ENCODE measurements at regions not wholly inside any gene's neighbourhood (a gene's known extent, or its start where the extent isn't known, plus 50 kb on each side); places are given as distances from the start of the nearest gene placed in this dataset.

GRCh38 chr2:177038787-177039484, 173.7 kb upstream of the HNRNPA3 start:
- Mint-ChIP-seq H3K4me1 (no peaks in the 10 kb centered on the region), H3K4me3 (no peak overlapping the region), H3K27ac (no peak overlapping the region), H3K27me3 (peaks cover 6% of the 10 kb centered on the region), H3K9me3 (no peaks in the 10 kb centered on the region), H3K36me3 (ENCODE audit: low read depth) (no peaks in the 10 kb centered on the region)
- ATAC-seq, result no peak
- DNase-seq, result no peak

GRCh38 chr2:177042311-177042710, 170.3 kb upstream of the HNRNPA3 start:
- no peak overlapping the region for H3K27ac Mint-ChIP-seq
- H3K4me1 Mint-ChIP-seq, result no peaks in the 10 kb centered on the region
- H3K9me3 Mint-ChIP-seq, result no peaks in the 10 kb centered on the region
- DNase-seq (no peak), ATAC-seq (no peak)
- peaks cover 5% of the 10 kb centered on the region for H3K27me3 Mint-ChIP-seq
- no peak overlapping the region for H3K4me3 Mint-ChIP-seq
- no peaks in the 10 kb centered on the region for H3K36me3 Mint-ChIP-seq (ENCODE audit: low read depth)

- no peaks in the 10 kb centered on the region for H3K9me3 Mint-ChIP-seq
- H3K4me1 Mint-ChIP-seq, result no peaks in the 10 kb centered on the region
- no peak overlapping the region for H3K27ac Mint-ChIP-seq
- peaks cover 2% of the 10 kb centered on the region for H3K27me3 Mint-ChIP-seq
- DNase-seq (no peak), ATAC-seq (no peak)
- H3K4me3 Mint-ChIP-seq, result no peak overlapping the region
- no peaks in the 10 kb centered on the region for H3K36me3 Mint-ChIP-seq (ENCODE audit: low read depth)
Observed at GRCh38 chr2:177044671-177045070, 167.9 kb upstream of the HNRNPA3 start.

- DNase-seq (no peak), ATAC-seq (no peak)
- Mint-ChIP-seq H3K36me3 (ENCODE audit: low read depth) (no peaks in the 10 kb centered on the region), H3K9me3 (no peaks in the 10 kb centered on the region), H3K27me3 (peaks cover 2% of the 10 kb centered on the region), H3K4me1 (no peaks in the 10 kb centered on the region), H3K4me3 (no peak overlapping the region), H3K27ac (no peak overlapping the region)
Observed at GRCh38 chr2:177048981-177049380, 163.6 kb upstream of the HNRNPA3 start.

- Mint-ChIP-seq H3K4me1 (no peaks in the 10 kb centered on the region), H3K27me3 (peaks cover 2% of the 10 kb centered on the region), H3K9me3 (no peaks in the 10 kb centered on the region), H3K27ac (no peak overlapping the region), H3K4me3 (no peak overlapping the region), H3K36me3 (ENCODE audit: low read depth) (no peaks in the 10 kb centered on the region)
- no peak for DNase-seq
- no peak for ATAC-seq
Observed at GRCh38 chr2:177051278-177051677, 161.3 kb upstream of the HNRNPA3 start.

- DNase-seq (no peak), ATAC-seq (no peak)
- H3K4me3 Mint-ChIP-seq, result no peak overlapping the region
- H3K9me3 Mint-ChIP-seq, result no peaks in the 10 kb centered on the region
- no peaks in the 10 kb centered on the region for H3K36me3 Mint-ChIP-seq (ENCODE audit: low read depth)
- H3K4me1 Mint-ChIP-seq, result no peaks in the 10 kb centered on the region
- no peak overlapping the region for H3K27ac Mint-ChIP-seq
- H3K27me3 Mint-ChIP-seq, result peaks cover 2% of the 10 kb centered on the region
Observed at GRCh38 chr2:177052471-177052870, 160.1 kb upstream of the HNRNPA3 start.

- no peak for ATAC-seq
- Mint-ChIP-seq H3K4me1 (no peaks in the 10 kb centered on the region), H3K9me3 (no peaks in the 10 kb centered on the region), H3K36me3 (ENCODE audit: low read depth) (no peaks in the 10 kb centered on the region), H3K4me3 (no peak overlapping the region), H3K27me3 (no peaks in the 10 kb centered on the region), H3K27ac (no peak overlapping the region)
- no peak for DNase-seq
Observed at GRCh38 chr2:177053038-177053437, 159.6 kb upstream of the HNRNPA3 start.

GRCh38 chr2:177053716-177054115, 158.9 kb upstream of the HNRNPA3 start:
- Mint-ChIP-seq H3K4me3 (no peak overlapping the region), H3K9me3 (no peaks in the 10 kb centered on the region), H3K27me3 (no peaks in the 10 kb centered on the region), H3K4me1 (no peaks in the 10 kb centered on the region), H3K36me3 (ENCODE audit: low read depth) (no peaks in the 10 kb centered on the region), H3K27ac (no peak overlapping the region)
- DNase-seq (no peak), ATAC-seq (no peak)

GRCh38 chr2:177056481-177056929, 156.1 kb upstream of the HNRNPA3 start:
- DNase-seq (no peak), ATAC-seq (no peak)
- no peaks in the 10 kb centered on the region for H3K36me3 Mint-ChIP-seq (ENCODE audit: low read depth)
- H3K4me1 Mint-ChIP-seq, result no peaks in the 10 kb centered on the region
- H3K4me3 Mint-ChIP-seq, result no peak overlapping the region
- no peak overlapping the region for H3K27ac Mint-ChIP-seq
- H3K9me3 Mint-ChIP-seq, result no peaks in the 10 kb centered on the region
- no peaks in the 10 kb centered on the region for H3K27me3 Mint-ChIP-seq

GRCh38 chr2:177058747-177059146, 153.8 kb upstream of the HNRNPA3 start:
- ATAC-seq (no peak), DNase-seq (no peak)
- no peaks in the 10 kb centered on the region for H3K4me1 Mint-ChIP-seq
- no peaks in the 10 kb centered on the region for H3K36me3 Mint-ChIP-seq (ENCODE audit: low read depth)
- no peaks in the 10 kb centered on the region for H3K9me3 Mint-ChIP-seq
- no peak overlapping the region for H3K27ac Mint-ChIP-seq
- H3K4me3 Mint-ChIP-seq, result no peak overlapping the region
- no peaks in the 10 kb centered on the region for H3K27me3 Mint-ChIP-seq

GRCh38 chr2:177059293-177059692, 153.3 kb upstream of the HNRNPA3 start:
- Mint-ChIP-seq H3K27me3 (no peaks in the 10 kb centered on the region), H3K27ac (no peak overlapping the region), H3K4me1 (no peaks in the 10 kb centered on the region), H3K4me3 (no peak overlapping the region), H3K36me3 (ENCODE audit: low read depth) (no peaks in the 10 kb centered on the region), H3K9me3 (no peaks in the 10 kb centered on the region)
- ATAC-seq, result no peak
- DNase-seq, result no peak

- H3K36me3 Mint-ChIP-seq (ENCODE audit: low read depth), result no peaks in the 10 kb centered on the region
- ATAC-seq (no peak), DNase-seq (no peak)
- H3K4me3 Mint-ChIP-seq, result no peak overlapping the region
- H3K9me3 Mint-ChIP-seq, result no peaks in the 10 kb centered on the region
- H3K27me3 Mint-ChIP-seq, result no peaks in the 10 kb centered on the region
- H3K27ac Mint-ChIP-seq, result no peak overlapping the region
- H3K4me1 Mint-ChIP-seq, result no peaks in the 10 kb centered on the region
Observed at GRCh38 chr2:177063331-177063730, 149.3 kb upstream of the HNRNPA3 start.

GRCh38 chr2:177064422-177064821, 148.2 kb upstream of the HNRNPA3 start:
- H3K27me3 Mint-ChIP-seq, result no peaks in the 10 kb centered on the region
- H3K4me1 Mint-ChIP-seq, result no peaks in the 10 kb centered on the region
- ATAC-seq (no peak), DNase-seq (no peak)
- no peak overlapping the region for H3K4me3 Mint-ChIP-seq
- H3K36me3 Mint-ChIP-seq (ENCODE audit: low read depth), result no peaks in the 10 kb centered on the region
- no peak overlapping the region for H3K27ac Mint-ChIP-seq
- H3K9me3 Mint-ChIP-seq, result no peaks in the 10 kb centered on the region

- Mint-ChIP-seq H3K9me3 (no peaks in the 10 kb centered on the region), H3K27me3 (peaks cover 6% of the 10 kb centered on the region), H3K27ac (no peak overlapping the region), H3K4me1 (no peaks in the 10 kb centered on the region), H3K4me3 (no peak overlapping the region), H3K36me3 (ENCODE audit: low read depth) (no peaks in the 10 kb centered on the region)
- DNase-seq, result no peak
- peak; percentile 41 for ATAC-seq
Observed at GRCh38 chr2:177068967-177069366, 143.6 kb upstream of the HNRNPA3 start.

- peak; percentile 76 for ATAC-seq
- no peak overlapping the region for H3K27ac Mint-ChIP-seq
Observed at GRCh38 chr2:177072090-177072489, 140.5 kb upstream of the HNRNPA3 start.

GRCh38 chr2:177073611-177074010, 139.0 kb upstream of the HNRNPA3 start:
- peaks cover 8% of the 10 kb centered on the region for H3K27me3 Mint-ChIP-seq
- no peaks in the 10 kb centered on the region for H3K36me3 Mint-ChIP-seq (ENCODE audit: low read depth)
- no peak overlapping the region for H3K4me3 Mint-ChIP-seq
- no peaks in the 10 kb centered on the region for H3K9me3 Mint-ChIP-seq
- no peak for DNase-seq
- no peak for ATAC-seq
- no peaks in the 10 kb centered on the region for H3K4me1 Mint-ChIP-seq
- no peak overlapping the region for H3K27ac Mint-ChIP-seq

More at GRCh38 chr2:177072090-177072489, 140.5 kb upstream of the HNRNPA3 start:
- Mint-ChIP-seq H3K36me3 (ENCODE audit: low read depth) (no peaks in the 10 kb centered on the region), H3K4me1 (no peaks in the 10 kb centered on the region), H3K4me3 (no peak overlapping the region), H3K27me3 (peaks cover 6% of the 10 kb centered on the region), H3K9me3 (no peaks in the 10 kb centered on the region)
- no peak for DNase-seq
